HCT116 (cell line): ENCODE measurements at regions not wholly inside any gene's neighbourhood (a gene's known extent, or its start where the extent isn't known, plus 50 kb on each side); places are given as distances from the start of the nearest gene placed in this dataset.

Experiments used
- ATAC-seq: fragments of 200-7000 bp; cut with Tn5 transposase; 2 replicates; pipeline ENCODE4 v1.9.1; 2020; ENCODE audit warnings: mild to moderate bottlenecking, moderate library complexity
- BruUV-seq: library from RNA; stranded (reverse); fragments of 400-500 nt; replicated peaks from 2 replicates; lab custom pipeline; 2021; lab: Mats Ljungman, UMichigan
- CTCF ChIA-PET: fragments of 300-600 bp; sonication (Branson Sonifier 250); formaldehyde crosslinking; loops from one replicate; lab custom pipeline; 2021; ENCODE audit warnings: antibody characterized with exemption; lab: Charles Lee
- POLR2A ChIA-PET: fragments of 300-600, 350-600 bp; sonication (Branson Sonifier 250); formaldehyde crosslinking; loops from one replicate; lab custom pipeline; 2021; ENCODE audit warnings: antibody characterized with exemption; lab: Charles Lee
- RAD21 ChIA-PET, 2 experiments: fragments of 300-600 bp; sonication (Branson Sonifier 250); formaldehyde crosslinking; loops; one replicate each; lab custom pipeline; 2023; ENCODE audit warnings: low total read pairs in 2 of 2; ENCODE audit not compliant: uncharacterized antibody in 2 of 2, unreplicated experiment in 2 of 2, low non-redundant PET in 1 of 2; lab: Charles Lee
- DNase-seq: peaks from one replicate; pipeline ENCODE4 v3.0.0-alpha.2; 2010; ENCODE audit warnings: low read depth, low spot score
- H2AFZ ChIP-seq: fragments of 200-600 bp; shearing (Covaris generic), sonication (generic); 2 replicates; pipeline ENCODE4 v1.6.1; 2017; ENCODE audit warnings: low read depth, mixed run types, mixed read lengths, antibody characterized with exemption, low read length; ENCODE audit not compliant: poor library complexity, severe bottlenecking
- H3K27ac ChIP-seq: 2 replicates; pipeline ENCODE4 v1.5.1; 2012; ENCODE audit warnings: low read depth, low read length
- H3K27me3 ChIP-seq: fragments of 200-600 bp; sonication (generic); 2 replicates; pipeline ENCODE4 v1.6.1; 2016; ENCODE audit warnings: mixed run types, low read length, mixed read lengths; ENCODE audit not compliant: insufficient read depth
- H3K36me3 ChIP-seq, 2 experiments: fragments of 200-500 bp in 1 of 2; fragments of 200-600 bp in 1 of 2; sonication (Bioruptor generic) in 1 of 2; sonication (generic) in 1 of 2; 2 replicates each; pipeline versions ENCODE4 v1.5.1 to v1.6.1; 2014 to 2016; ENCODE audit warnings: low read length in 2 of 2, inconsistent platforms in 1 of 2, mixed read lengths in 1 of 2, mixed run types in 1 of 2; ENCODE audit not compliant: insufficient read depth in 2 of 2, control insufficient read depth in 1 of 2
- H3K4me1 ChIP-seq, 2 experiments: fragments of 200-600 bp in 1 of 2; sonication (generic) in 1 of 2; 2 replicates each; pipeline versions ENCODE4 v1.5.1 to v1.6.1; 2012 to 2017; ENCODE audit warnings: low read length in 2 of 2, inconsistent platforms in 1 of 2, mild to moderate bottlenecking in 1 of 2, mixed read lengths in 1 of 2, mixed run types in 1 of 2, moderate library complexity in 1 of 2; ENCODE audit not compliant: insufficient read depth in 2 of 2, control insufficient read depth in 1 of 2
- H3K4me2 ChIP-seq: fragments of 200-600 bp; sonication (generic); 2 replicates; pipeline ENCODE4 v1.6.1; 2017; ENCODE audit warnings: mixed run types, low read length, mixed read lengths
- H3K4me3 ChIP-seq, 2 experiments: fragments of 200-600 bp in 1 of 2; sonication (generic) in 1 of 2; replicated peaks in 1 of 2; 2 replicates each; pipeline ENCODE4 v1.5.1; 2011 to 2016; ENCODE audit warnings: low read length in 2 of 2, control low read depth in 1 of 2, low read depth in 1 of 2, mild to moderate bottlenecking in 1 of 2, mixed read lengths in 1 of 2, mixed run types in 1 of 2
- H3K79me2 ChIP-seq: fragments of 200-600 bp; sonication (generic); 2 replicates; pipeline ENCODE4 v1.6.1; 2017; ENCODE audit warnings: mild to moderate bottlenecking, mixed run types, low read length, moderate library complexity, mixed read lengths; ENCODE audit not compliant: insufficient read depth
- H3K9ac ChIP-seq: fragments of 200-600 bp; sonication (generic); 2 replicates; pipeline ENCODE4 v1.6.1; 2016; ENCODE audit warnings: low read length, mixed read lengths
- H3K9me2 ChIP-seq: fragments of 200-600 bp; sonication (generic), shearing (Covaris generic); 2 replicates; pipeline ENCODE4 v1.6.1; 2017; ENCODE audit warnings: mixed run types, mild to moderate bottlenecking, moderate library complexity; ENCODE audit not compliant: insufficient read depth
- H3K9me3 ChIP-seq, 2 experiments: fragments of 200-500 bp in 1 of 2; fragments of 200-600 bp in 1 of 2; sonication (Bioruptor generic) in 1 of 2; sonication (generic) in 1 of 2; 2 replicates each; pipeline ENCODE4 v1.6.1; 2014 to 2017; ENCODE audit warnings: low read length in 2 of 2, mixed read lengths in 2 of 2, inconsistent platforms in 1 of 2, low read depth in 1 of 2, mild to moderate bottlenecking in 1 of 2, mixed run types in 1 of 2, moderate library complexity in 1 of 2; ENCODE audit not compliant: control insufficient read depth in 1 of 2, insufficient read depth in 1 of 2
- H4K20me1 ChIP-seq: fragments of 200-600 bp; sonication (generic), shearing (Covaris generic); 2 replicates; pipeline ENCODE4 v1.6.1; 2017; ENCODE audit warnings: mixed run types, mild to moderate bottlenecking, moderate library complexity; ENCODE audit not compliant: insufficient read depth
- ATF3 ChIP-seq: IDR thresholded peaks from 2 replicates; pipeline ENCODE4 v1.6.1; 2012
- CBX3 ChIP-seq: IDR thresholded peaks from 2 replicates; pipeline ENCODE4 v1.6.1; 2012; ENCODE audit warnings: low read depth
- EZH2 ChIP-seq: fragments of 200-600 bp; sonication (generic); IDR thresholded peaks from 2 replicates; pipeline ENCODE4 v1.6.1; 2017; ENCODE audit warnings: antibody characterized with exemption, mixed run types
- EZH2phosphoT487 ChIP-seq: fragments of 200-600 bp; IDR thresholded peaks from 2 replicates; pipeline ENCODE4 v1.6.1; 2018; ENCODE audit warnings: antibody characterized with exemption, borderline replicate concordance
- JUND ChIP-seq: IDR thresholded peaks from 2 replicates; pipeline ENCODE4 v1.6.1; 2012
- MAX ChIP-seq: IDR thresholded peaks from 2 replicates; pipeline ENCODE4 v1.6.1; 2012
- POLR2A ChIP-seq: IDR thresholded peaks from 2 replicates; pipeline ENCODE4 v1.7.0; 2011; ENCODE audit warnings: borderline replicate concordance; ENCODE audit not compliant: insufficient read depth, insufficient read length; ENCODE audit errors: extremely low read depth
- RAD21 ChIP-seq: IDR thresholded peaks from 2 replicates; pipeline ENCODE4 v1.6.1; 2012; ENCODE audit warnings: low read depth, mild to moderate bottlenecking
- SP1 ChIP-seq: IDR thresholded peaks from 2 replicates; pipeline ENCODE4 v1.6.1; 2012; ENCODE audit warnings: low read depth
- SRF ChIP-seq: IDR thresholded peaks from 2 replicates; pipeline ENCODE4 v1.6.1; 2012; ENCODE audit warnings: low read depth
- TCF7L2 ChIP-seq: IDR thresholded peaks from 2 replicates; pipeline ENCODE4 v1.7.0; 2011; ENCODE audit warnings: borderline replicate concordance, inconsistent platforms; ENCODE audit not compliant: insufficient read depth, insufficient read length; ENCODE audit errors: extremely low read depth
- ZFX ChIP-seq: fragments of 450-650 bp; IDR thresholded peaks from 2 replicates; pipeline ENCODE4 v1.6.1; 2017
- intact Hi-C: fragments of 100-400 bp; cut with micrococcal nuclease; formaldehyde crosslinking; loops from 2 replicates; pipeline ENCODE4 v1.10.0; 2022
- TF ChIP-seq, protein P1 (sequence below): IDR thresholded peaks from 2 replicates; pipeline ENCODE4 v1.6.1; 2012; ENCODE audit warnings: low read depth

DNA sequence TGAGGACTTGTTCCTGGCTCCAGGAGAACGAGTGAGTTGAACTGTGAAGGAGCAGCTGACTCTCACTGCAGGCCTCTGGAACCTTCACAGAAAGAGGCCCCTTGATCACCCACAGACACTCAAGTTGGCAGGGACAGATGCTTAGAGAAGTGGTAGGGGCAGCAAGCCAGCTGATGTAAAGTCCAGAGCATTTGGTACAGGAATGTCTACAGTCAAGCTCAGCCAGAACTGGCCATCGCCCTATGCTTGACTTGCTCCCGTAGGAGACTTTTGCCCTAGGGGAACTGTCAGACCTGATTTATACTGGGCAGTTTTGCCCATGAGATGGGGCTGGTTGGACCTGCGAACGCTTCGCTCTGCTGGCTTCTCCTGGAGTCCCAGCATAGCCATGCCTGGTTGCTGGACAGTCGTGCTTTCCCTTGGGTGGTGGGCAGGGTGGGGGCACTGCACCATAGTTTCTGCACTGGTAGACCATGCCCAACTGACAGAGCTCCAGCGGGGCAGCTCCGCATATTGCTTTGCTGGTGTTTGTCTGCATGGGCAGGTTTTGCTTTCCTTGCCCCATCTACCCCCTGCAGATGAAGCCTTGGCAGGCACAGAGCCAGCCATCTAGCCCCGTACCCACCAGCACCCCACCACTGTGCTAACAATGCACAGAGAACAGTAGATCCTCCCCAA is 977.7 kb downstream of the JRKL start:
- intact Hi-C loops, result no loop called here
- RAD21 ChIA-PET, result no interaction called here
- DNase-seq, result no peak
- Histone ChIP-seq H3K9me2 (no peaks in the 10 kb centered on the region), H4K20me1 (no peaks in the 10 kb centered on the region), H3K9me3 (peaks cover 7 to 15% of the 10 kb centered on the region in 2 experiments; a peak in 3 of 4 replicates), H3K4me1 (no peaks in the 10 kb centered on the region), H3K4me2 (no peak overlapping the region), H3K27ac (no peak overlapping the region), H3K79me2 (no peaks in the 10 kb centered on the region), H3K27me3 (no peaks in the 10 kb centered on the region), H3K36me3 (no peaks in the 10 kb centered on the region), H3K9ac (no peak overlapping the region), H2AFZ (no peak overlapping the region), H3K4me3 (no peak overlapping the region)
- CTCF ChIA-PET, result no interaction called here
- TF ChIP-seq SRF, result no peak
- no peak for TF ChIP-seq ZFX
- TF ChIP-seq EZH2, result no peak
- no peak for TF ChIP-seq JUND
- no peak for TF ChIP-seq CBX3
- no peak for TF ChIP-seq ATF3
- TF ChIP-seq POLR2A, result no peak
- TF ChIP-seq MAX, result no peak
- no peak for TF ChIP-seq EZH2phosphoT487
- TF ChIP-seq SP1, result no peak
- TF ChIP-seq, protein P1, sequence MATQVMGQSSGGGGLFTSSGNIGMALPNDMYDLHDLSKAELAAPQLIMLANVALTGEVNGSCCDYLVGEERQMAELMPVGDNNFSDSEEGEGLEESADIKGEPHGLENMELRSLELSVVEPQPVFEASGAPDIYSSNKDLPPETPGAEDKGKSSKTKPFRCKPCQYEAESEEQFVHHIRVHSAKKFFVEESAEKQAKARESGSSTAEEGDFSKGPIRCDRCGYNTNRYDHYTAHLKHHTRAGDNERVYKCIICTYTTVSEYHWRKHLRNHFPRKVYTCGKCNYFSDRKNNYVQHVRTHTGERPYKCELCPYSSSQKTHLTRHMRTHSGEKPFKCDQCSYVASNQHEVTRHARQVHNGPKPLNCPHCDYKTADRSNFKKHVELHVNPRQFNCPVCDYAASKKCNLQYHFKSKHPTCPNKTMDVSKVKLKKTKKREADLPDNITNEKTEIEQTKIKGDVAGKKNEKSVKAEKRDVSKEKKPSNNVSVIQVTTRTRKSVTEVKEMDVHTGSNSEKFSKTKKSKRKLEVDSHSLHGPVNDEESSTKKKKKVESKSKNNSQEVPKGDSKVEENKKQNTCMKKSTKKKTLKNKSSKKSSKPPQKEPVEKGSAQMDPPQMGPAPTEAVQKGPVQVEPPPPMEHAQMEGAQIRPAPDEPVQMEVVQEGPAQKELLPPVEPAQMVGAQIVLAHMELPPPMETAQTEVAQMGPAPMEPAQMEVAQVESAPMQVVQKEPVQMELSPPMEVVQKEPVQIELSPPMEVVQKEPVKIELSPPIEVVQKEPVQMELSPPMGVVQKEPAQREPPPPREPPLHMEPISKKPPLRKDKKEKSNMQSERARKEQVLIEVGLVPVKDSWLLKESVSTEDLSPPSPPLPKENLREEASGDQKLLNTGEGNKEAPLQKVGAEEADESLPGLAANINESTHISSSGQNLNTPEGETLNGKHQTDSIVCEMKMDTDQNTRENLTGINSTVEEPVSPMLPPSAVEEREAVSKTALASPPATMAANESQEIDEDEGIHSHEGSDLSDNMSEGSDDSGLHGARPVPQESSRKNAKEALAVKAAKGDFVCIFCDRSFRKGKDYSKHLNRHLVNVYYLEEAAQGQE, result no peak
- no peak for TF ChIP-seq TCF7L2
- TF ChIP-seq RAD21, result no peak
- POLR2A ChIA-PET, result no interaction called here
- ATAC-seq, result no peak
- BruUV-seq, result no TSS peak
